ENCODE measurements at regions not wholly inside any gene's neighbourhood (a gene's known extent, or its start where the extent isn't known, plus 50 kb on each side); places are given as distances from the start of the nearest gene placed in this dataset.

DNA sequence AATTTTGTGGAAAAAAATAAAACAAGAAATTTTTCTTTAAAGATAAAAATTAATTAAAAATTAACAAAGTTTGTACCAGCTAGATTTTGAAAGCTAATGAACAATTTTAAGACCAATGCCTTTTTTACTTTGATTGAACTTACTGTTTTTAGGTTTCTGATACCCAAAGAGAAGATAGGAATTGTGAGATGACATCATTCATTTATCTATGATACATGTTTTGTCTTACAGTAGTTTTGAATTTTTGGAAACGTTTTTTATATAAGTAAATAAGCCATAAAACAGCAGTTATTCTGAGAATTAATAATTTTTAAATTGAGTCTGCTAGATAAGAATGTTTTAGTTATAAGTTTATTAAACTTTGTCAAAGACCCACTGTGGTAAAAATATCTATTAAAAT, 65.0 kb upstream of the GPR174 start:
- no peak overlapping the region for H3K4me3 ChIP-seq
- no peak overlapping the region for H3K27ac ChIP-seq
- H3K27me3 ChIP-seq, result no peaks in the 10 kb centered on the region
- TF ChIP-seq, protein P1, sequence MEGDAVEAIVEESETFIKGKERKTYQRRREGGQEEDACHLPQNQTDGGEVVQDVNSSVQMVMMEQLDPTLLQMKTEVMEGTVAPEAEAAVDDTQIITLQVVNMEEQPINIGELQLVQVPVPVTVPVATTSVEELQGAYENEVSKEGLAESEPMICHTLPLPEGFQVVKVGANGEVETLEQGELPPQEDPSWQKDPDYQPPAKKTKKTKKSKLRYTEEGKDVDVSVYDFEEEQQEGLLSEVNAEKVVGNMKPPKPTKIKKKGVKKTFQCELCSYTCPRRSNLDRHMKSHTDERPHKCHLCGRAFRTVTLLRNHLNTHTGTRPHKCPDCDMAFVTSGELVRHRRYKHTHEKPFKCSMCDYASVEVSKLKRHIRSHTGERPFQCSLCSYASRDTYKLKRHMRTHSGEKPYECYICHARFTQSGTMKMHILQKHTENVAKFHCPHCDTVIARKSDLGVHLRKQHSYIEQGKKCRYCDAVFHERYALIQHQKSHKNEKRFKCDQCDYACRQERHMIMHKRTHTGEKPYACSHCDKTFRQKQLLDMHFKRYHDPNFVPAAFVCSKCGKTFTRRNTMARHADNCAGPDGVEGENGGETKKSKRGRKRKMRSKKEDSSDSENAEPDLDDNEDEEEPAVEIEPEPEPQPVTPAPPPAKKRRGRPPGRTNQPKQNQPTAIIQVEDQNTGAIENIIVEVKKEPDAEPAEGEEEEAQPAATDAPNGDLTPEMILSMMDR (IDR thresholded peaks at IDR 0.05), result no peak
- TF ChIP-seq POLR2A (IDR thresholded peaks at IDR 0.05), result no peak
- H3K9me3 ChIP-seq, result peaks cover 0 to 3% of the 10 kb centered on the region in 2 donors
- H3K4me1 ChIP-seq, result no peaks in the 10 kb centered on the region
- DNase-seq, result no peak
- no peaks in the 10 kb centered on the region for H3K36me3 ChIP-seq
- intact Hi-C loops (cut with DNase I; ENCODE audit: low total_unique reads), result no loop called here

DNA sequence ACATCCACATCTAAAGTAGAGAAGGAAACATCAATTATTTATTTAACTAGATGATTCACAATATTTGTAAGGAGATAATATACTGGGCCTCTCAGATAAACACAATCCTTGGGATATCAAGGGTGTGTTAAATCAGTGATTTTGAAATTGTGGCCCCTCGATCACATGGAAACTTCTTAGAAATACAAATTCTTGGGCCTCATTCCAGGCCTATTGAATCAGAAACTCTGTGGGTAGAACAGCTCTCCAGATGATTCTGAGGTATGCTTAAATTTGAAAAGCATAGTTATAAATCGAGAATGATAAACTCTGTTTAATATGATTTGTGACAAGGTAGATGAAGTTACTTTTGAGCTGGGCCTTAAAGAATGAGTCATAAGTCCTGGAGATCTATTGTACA, 64.3 kb upstream of the GPR174 start:
- H3K27me3 ChIP-seq, result no peaks in the 10 kb centered on the region
- no peaks in the 10 kb centered on the region for H3K4me1 ChIP-seq
- DNase-seq, result no peak
- no peak overlapping the region for H3K4me3 ChIP-seq
- peaks cover 0 to 3% of the 10 kb centered on the region in 2 donors for H3K9me3 ChIP-seq
- TF ChIP-seq, protein P1 (IDR thresholded peaks at IDR 0.05), result no peak
- no peak for TF ChIP-seq POLR2A (IDR thresholded peaks at IDR 0.05)
- no peaks in the 10 kb centered on the region for H3K36me3 ChIP-seq
- intact Hi-C loops (cut with DNase I; ENCODE audit: low total_unique reads), result no loop called here
- no peak overlapping the region for H3K27ac ChIP-seq

DNA sequence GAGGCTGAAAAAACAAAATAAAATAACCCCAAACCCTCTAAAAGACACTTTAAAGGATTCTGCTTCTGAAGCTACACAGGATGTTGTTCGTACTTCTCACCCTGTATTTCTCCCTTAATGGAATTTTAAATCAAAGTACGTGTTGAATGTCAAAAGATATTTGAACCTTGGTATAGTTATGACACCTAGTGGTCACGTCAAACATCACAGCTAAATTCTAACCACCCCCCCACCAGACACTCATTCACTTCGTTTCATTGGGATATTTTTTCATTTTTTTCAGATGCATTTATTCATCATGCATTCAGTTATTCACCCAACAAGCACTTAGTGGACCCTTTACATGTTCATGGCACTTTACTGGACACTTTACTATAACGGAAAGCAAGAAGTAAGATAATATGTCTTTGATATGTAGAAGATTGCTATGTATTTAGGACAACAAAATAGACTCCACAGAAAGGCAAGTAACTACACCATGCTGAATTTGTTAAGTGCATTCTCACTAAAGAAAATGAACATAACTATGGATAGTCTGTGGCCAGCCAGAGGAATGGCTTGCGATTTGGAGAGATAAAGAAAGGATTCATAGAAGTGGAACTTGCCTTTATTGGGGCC, 62.5 kb upstream of the GPR174 start:
- DNase-seq, result no peak
- Histone ChIP-seq H3K4me3 (no peak overlapping the region), H3K9me3 (no peaks in the 10 kb centered on the region), H3K36me3 (no peaks in the 10 kb centered on the region), H3K4me1 (no peaks in the 10 kb centered on the region), H3K27ac (no peak overlapping the region), H3K27me3 (no peaks in the 10 kb centered on the region)
- TF ChIP-seq, protein P1 (IDR thresholded peaks at IDR 0.05), result peak; percentile 40 to 58 (median 48)
- TF ChIP-seq POLR2A (IDR thresholded peaks at IDR 0.05), result no peak
- intact Hi-C loops (cut with DNase I; ENCODE audit: low total_unique reads), result no loop called here

DNA sequence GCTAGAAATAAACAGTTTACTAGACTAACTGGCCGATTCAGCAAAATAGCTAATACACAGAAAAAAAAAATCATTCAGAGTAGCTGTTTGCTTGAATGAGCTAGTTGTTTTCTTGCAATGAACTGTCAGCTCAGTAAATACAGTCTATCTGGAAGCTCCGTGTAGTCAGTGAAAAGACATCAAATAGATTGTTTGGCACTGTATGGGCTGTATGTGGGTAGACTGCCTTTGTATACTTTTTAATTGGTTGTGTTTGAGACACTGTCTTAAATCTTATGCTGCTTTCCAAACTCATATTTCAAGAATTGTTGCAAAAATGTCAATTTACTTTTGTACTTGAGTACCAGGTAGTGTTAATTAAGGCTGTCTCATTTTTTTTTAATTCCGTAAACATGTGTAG, 61.6 kb upstream of the GPR174 start:
- H3K27ac ChIP-seq, result no peak overlapping the region
- H3K4me3 ChIP-seq, result no peak overlapping the region
- no peaks in the 10 kb centered on the region for H3K27me3 ChIP-seq
- TF ChIP-seq, protein P1 (IDR thresholded peaks at IDR 0.05), result no peak
- no peak for TF ChIP-seq POLR2A (IDR thresholded peaks at IDR 0.05)
- no peaks in the 10 kb centered on the region for H3K36me3 ChIP-seq
- no peaks in the 10 kb centered on the region for H3K9me3 ChIP-seq
- DNase-seq, result no peak
- intact Hi-C loops (cut with DNase I; ENCODE audit: low total_unique reads), result no loop called here
- H3K4me1 ChIP-seq, result no peaks in the 10 kb centered on the region

DNA sequence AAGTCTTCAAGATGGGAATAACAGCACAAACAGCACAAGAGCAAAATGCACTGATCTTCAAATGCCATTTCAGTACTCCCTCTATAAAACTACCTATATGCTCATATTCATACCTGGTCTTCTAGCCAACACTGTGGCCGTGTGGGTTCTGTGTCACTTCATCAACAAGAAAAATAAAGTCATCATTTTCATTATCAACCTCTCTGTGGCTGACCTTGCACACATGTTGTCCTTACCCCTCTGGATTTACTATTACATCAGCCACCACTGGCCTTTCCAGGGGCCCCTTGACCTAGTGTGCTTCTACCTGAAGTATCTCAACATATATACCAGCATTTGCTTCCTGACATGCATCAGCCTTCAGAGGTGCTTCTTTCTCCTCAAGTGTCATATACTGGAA, 59.6 kb upstream of the GPR174 start:
- Histone ChIP-seq H3K36me3 (no peaks in the 10 kb centered on the region), H3K27ac (no peak overlapping the region), H3K4me1 (no peaks in the 10 kb centered on the region), H3K27me3 (no peaks in the 10 kb centered on the region), H3K9me3 (no peaks in the 10 kb centered on the region), H3K4me3 (no peak overlapping the region)
- intact Hi-C loops (cut with DNase I; ENCODE audit: low total_unique reads), result no loop called here
- no peak for DNase-seq
- TF ChIP-seq, protein P1 (IDR thresholded peaks at IDR 0.05), result no peak
- TF ChIP-seq POLR2A (IDR thresholded peaks at IDR 0.05), result no peak
